HG02678 (cell line): ENCODE measurements at regions not wholly inside any gene's neighbourhood (a gene's known extent, or its start where the extent isn't known, plus 50 kb on each side); places are given as distances from the start of the nearest gene placed in this dataset.
"Not testable (repeated sequence)": the region's sequence is repeated elsewhere in the genome, so short reads cannot be mapped to it uniquely, and the experiment has no call there.

Source experiments
- ATAC-seq: cut with Tn5 transposase; IDR thresholded peaks from one replicate; pipeline ENCODE4 v1.9.1; 2021; ENCODE audit warnings: mild to moderate bottlenecking, moderate library complexity; ENCODE audit not compliant: unreplicated experiment

- not testable (repeated sequence) for ATAC-seq
Observed at GRCh38 chrY:22472027-22472426, 68.8 kb downstream of the RBMY1J start.

- not testable (repeated sequence) for ATAC-seq
Observed at GRCh38 chrY:22477846-22478245, 74.6 kb downstream of the RBMY1J start.

GRCh38 chrY:22484465-22484864 is 81.3 kb downstream of the RBMY1J start:
- not testable (repeated sequence) for ATAC-seq

- ATAC-seq: not testable (repeated sequence)
Observed at GRCh38 chrY:22488688-22489087, 85.5 kb downstream of the RBMY1J start.

GRCh38 chrY:22499756-22500155 is 96.5 kb downstream of the RBMY1J start:
- not testable (repeated sequence) for ATAC-seq

GRCh38 chrY:22513719-22514118 is 110.5 kb downstream of the RBMY1J start:
- not testable (repeated sequence) for ATAC-seq

- ATAC-seq: not testable (repeated sequence)
Observed at GRCh38 chrY:22525841-22526240, 122.6 kb downstream of the RBMY1J start.

- ATAC-seq: not testable (repeated sequence)
Observed at GRCh38 chrY:22572975-22573374, 169.8 kb downstream of the RBMY1J start.

- ATAC-seq: peak; percentile 49
Observed at GRCh38 chrY:22598767-22599166, 195.6 kb downstream of the RBMY1J start.

- ATAC-seq: not testable (repeated sequence)
Observed at GRCh38 chrY:22605036-22605435, 201.8 kb downstream of the RBMY1J start.

- ATAC-seq: not testable (repeated sequence)
Observed at GRCh38 chrY:22605658-22606057, 202.4 kb downstream of the RBMY1J start.

- ATAC-seq: not testable (repeated sequence)
Observed at GRCh38 chrY:22606889-22607288, 203.7 kb downstream of the RBMY1J start.

- not testable (repeated sequence) for ATAC-seq
Observed at GRCh38 chrY:22612772-22613171, 209.6 kb downstream of the RBMY1J start.
